Mesothelial cell of epicardium (in vitro differentiated cells): ENCODE measurements at regions not wholly inside any gene's neighbourhood (a gene's known extent, or its start where the extent isn't known, plus 50 kb on each side); places are given as distances from the start of the nearest gene placed in this dataset.

Experiments used
- DNase-seq, 2 experiments: peaks; one replicate each; pipeline ENCODE4 v3.0.0; 2021; ENCODE audit warnings: low spot score in 2 of 2; ENCODE audit not compliant: unreplicated experiment in 2 of 2
- H3K27ac Mint-ChIP-seq: 2 replicates; pipeline ENCODE4 v1.8.0; 2021; ENCODE audit warnings: mixed read lengths
- H3K27me3 Mint-ChIP-seq: 2 replicates; pipeline ENCODE4 v1.8.0; 2021; ENCODE audit warnings: low read depth, mixed read lengths
- H3K36me3 Mint-ChIP-seq: 2 replicates; pipeline ENCODE4 v1.8.0; 2021; ENCODE audit warnings: mixed read lengths
- H3K4me1 Mint-ChIP-seq: 2 replicates; pipeline ENCODE4 v1.8.0; 2021; ENCODE audit warnings: mixed read lengths
- H3K4me3 Mint-ChIP-seq: 2 replicates; pipeline ENCODE4 v1.8.0; 2021; ENCODE audit warnings: mild to moderate bottlenecking, moderate library complexity, mixed read lengths
- H3K9me3 Mint-ChIP-seq: 2 replicates; pipeline ENCODE4 v1.8.0; 2021; ENCODE audit warnings: mixed read lengths
- CTCF ChIP-seq: fragments of 200-600 bp; sonication (generic); IDR thresholded peaks from one replicate; pipeline ENCODE4 v1.5.0; 2021; ENCODE audit warnings: antibody characterized with exemption; ENCODE audit not compliant: unreplicated experiment

- Mint-ChIP-seq H3K36me3 (no peaks in the 10 kb centered on the region), H3K4me3 (no peak overlapping the region)
- no peak for DNase-seq
Measured at GRCh38 chr6:51529240-51529639, 558.2 kb downstream of the PKHD1 start.

GRCh38 chr6:51531623-51532022 lies 555.8 kb downstream of the PKHD1 start:
- Mint-ChIP-seq H3K4me3 (no peak overlapping the region), H3K4me1 (peaks cover 13% of the 10 kb centered on the region), H3K36me3 (no peaks in the 10 kb centered on the region), H3K27me3 (peaks cover 24% of the 10 kb centered on the region), H3K27ac (no peak overlapping the region), H3K9me3 (peaks cover 11% of the 10 kb centered on the region)
- no peak for TF ChIP-seq CTCF
- DNase-seq = no peak

More at GRCh38 chr6:51529240-51529639, 558.2 kb downstream of the PKHD1 start:
- no peak overlapping the region for H3K27ac Mint-ChIP-seq
- no peak for TF ChIP-seq CTCF
- peaks cover 8% of the 10 kb centered on the region for H3K4me1 Mint-ChIP-seq
- peaks cover 11% of the 10 kb centered on the region for H3K9me3 Mint-ChIP-seq
- peaks cover 16% of the 10 kb centered on the region for H3K27me3 Mint-ChIP-seq

GRCh38 chr6:51533962-51534361 lies 553.5 kb downstream of the PKHD1 start:
- no peak for DNase-seq
- peaks cover 6% of the 10 kb centered on the region for H3K9me3 Mint-ChIP-seq
- H3K27ac Mint-ChIP-seq = no peak overlapping the region
- no peaks in the 10 kb centered on the region for H3K36me3 Mint-ChIP-seq
- peaks cover 22% of the 10 kb centered on the region for H3K27me3 Mint-ChIP-seq
- peaks cover 13% of the 10 kb centered on the region for H3K4me1 Mint-ChIP-seq
- no peak overlapping the region for H3K4me3 Mint-ChIP-seq
- TF ChIP-seq CTCF = no peak

GRCh38 chr6:51535327-51535726 lies 552.1 kb downstream of the PKHD1 start:
- H3K4me1 Mint-ChIP-seq = peaks cover 15% of the 10 kb centered on the region
- peaks cover 30% of the 10 kb centered on the region for H3K27me3 Mint-ChIP-seq
- no peak overlapping the region for H3K4me3 Mint-ChIP-seq
- no peak for TF ChIP-seq CTCF
- no peak for DNase-seq
- H3K9me3 Mint-ChIP-seq = no peaks in the 10 kb centered on the region
- no peak overlapping the region for H3K27ac Mint-ChIP-seq
- no peaks in the 10 kb centered on the region for H3K36me3 Mint-ChIP-seq

GRCh38 chr6:51536728-51537127 lies 550.7 kb downstream of the PKHD1 start:
- TF ChIP-seq CTCF = no peak

GRCh38 chr6:51541847-51542246 lies 545.6 kb downstream of the PKHD1 start:
- Mint-ChIP-seq H3K9me3 (no peaks in the 10 kb centered on the region), H3K4me3 (no peak overlapping the region), H3K27me3 (peaks cover 21% of the 10 kb centered on the region), H3K4me1 (peaks cover 22% of the 10 kb centered on the region), H3K27ac (no peak overlapping the region), H3K36me3 (no peaks in the 10 kb centered on the region)
- DNase-seq = no peak
- no peak for TF ChIP-seq CTCF

More at GRCh38 chr6:51536728-51537127, 550.7 kb downstream of the PKHD1 start:
- Mint-ChIP-seq H3K4me3 (no peak overlapping the region), H3K4me1 (peaks cover 17% of the 10 kb centered on the region), H3K36me3 (no peaks in the 10 kb centered on the region), H3K27me3 (peaks cover 33% of the 10 kb centered on the region), H3K9me3 (no peaks in the 10 kb centered on the region), H3K27ac (no peak overlapping the region)
- DNase-seq = no peak
